Panc1 (cell line): ENCODE measurements at regions not wholly inside any gene's neighbourhood (a gene's known extent, or its start where the extent isn't known, plus 50 kb on each side); places are given as distances from the start of the nearest gene placed in this dataset.

Source experiments
- POLR2AphosphoS5 ChIP-seq: IDR thresholded peaks from 2 replicates; pipeline ENCODE4 v1.6.1; 2012; ENCODE audit warnings: mild to moderate bottlenecking, low read depth, low read length, moderate library complexity
- SIN3A ChIP-seq: IDR thresholded peaks from 2 replicates; pipeline ENCODE4 v1.6.1; 2012; ENCODE audit warnings: low read depth, mild to moderate bottlenecking, low read length, moderate library complexity, borderline replicate concordance; ENCODE audit not compliant: insufficient read depth
- TCF7L2 ChIP-seq: IDR thresholded peaks from 2 replicates; pipeline ENCODE4 v1.6.1; 2011; ENCODE audit warnings: mild to moderate bottlenecking, low read depth, low read length, inconsistent platforms
- TF ChIP-seq, protein P1 (sequence below): fragments of 450-650 bp; IDR thresholded peaks from 2 replicates; pipeline ENCODE4 v1.5.1; 2017; ENCODE audit warnings: mild to moderate bottlenecking

DNA sequence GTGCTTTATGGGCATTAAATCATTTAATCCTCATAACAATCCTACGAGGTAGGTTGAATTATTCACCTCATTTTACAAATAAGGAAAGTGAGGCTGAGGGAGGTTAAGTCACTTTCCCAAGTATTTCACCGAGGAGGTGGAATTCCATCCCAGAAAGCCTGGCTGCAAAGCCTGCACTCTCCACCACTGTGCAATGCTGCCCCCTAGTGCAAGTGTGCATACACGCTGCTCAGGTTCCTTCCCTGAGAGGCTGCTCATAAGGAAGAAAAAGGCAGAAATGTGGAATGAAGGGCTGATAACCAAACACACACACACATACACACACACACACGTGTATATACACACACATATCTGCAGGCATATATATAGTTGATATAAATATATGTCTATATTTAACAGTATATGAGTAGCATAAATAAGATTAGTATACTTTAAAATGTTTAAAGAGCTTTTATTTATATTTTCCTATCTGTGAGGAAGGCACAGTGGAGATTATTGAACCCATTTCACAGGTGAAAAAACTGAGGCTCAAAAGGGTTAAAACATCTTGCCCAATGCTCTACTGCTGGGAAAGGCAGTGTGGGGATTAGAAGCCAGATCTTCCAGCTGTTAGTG, 714.5 kb upstream of the TENM3 start:
- TF ChIP-seq, protein P1, sequence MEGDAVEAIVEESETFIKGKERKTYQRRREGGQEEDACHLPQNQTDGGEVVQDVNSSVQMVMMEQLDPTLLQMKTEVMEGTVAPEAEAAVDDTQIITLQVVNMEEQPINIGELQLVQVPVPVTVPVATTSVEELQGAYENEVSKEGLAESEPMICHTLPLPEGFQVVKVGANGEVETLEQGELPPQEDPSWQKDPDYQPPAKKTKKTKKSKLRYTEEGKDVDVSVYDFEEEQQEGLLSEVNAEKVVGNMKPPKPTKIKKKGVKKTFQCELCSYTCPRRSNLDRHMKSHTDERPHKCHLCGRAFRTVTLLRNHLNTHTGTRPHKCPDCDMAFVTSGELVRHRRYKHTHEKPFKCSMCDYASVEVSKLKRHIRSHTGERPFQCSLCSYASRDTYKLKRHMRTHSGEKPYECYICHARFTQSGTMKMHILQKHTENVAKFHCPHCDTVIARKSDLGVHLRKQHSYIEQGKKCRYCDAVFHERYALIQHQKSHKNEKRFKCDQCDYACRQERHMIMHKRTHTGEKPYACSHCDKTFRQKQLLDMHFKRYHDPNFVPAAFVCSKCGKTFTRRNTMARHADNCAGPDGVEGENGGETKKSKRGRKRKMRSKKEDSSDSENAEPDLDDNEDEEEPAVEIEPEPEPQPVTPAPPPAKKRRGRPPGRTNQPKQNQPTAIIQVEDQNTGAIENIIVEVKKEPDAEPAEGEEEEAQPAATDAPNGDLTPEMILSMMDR, result peak; percentile 86
- TF ChIP-seq TCF7L2 (no peak), POLR2AphosphoS5 (no peak), SIN3A (no peak)
